ENCODE measurements at regions not wholly inside any gene's neighbourhood (a gene's known extent, or its start where the extent isn't known, plus 50 kb on each side); places are given as distances from the start of the nearest gene placed in this dataset.

GRCh38 chr13:54912367-54912766 lies 1883.8 kb downstream of the OLFM4 start:
- H3K79me2 ChIP-seq (ENCODE audit: control insufficient read depth, insufficient read depth, low read length, poor library complexity) = no peaks in the 10 kb centered on the region
- no peak overlapping the region for H2BK12ac ChIP-seq (ENCODE audit: low read length)
- H3K4me2 ChIP-seq (ENCODE audit: low read length) = no peak overlapping the region
- no peak overlapping the region for H3K4ac ChIP-seq (ENCODE audit: low read depth, low read length)
- no peak overlapping the region for H4K12ac ChIP-seq (ENCODE audit: low read depth, low read length)
- H2AK5ac ChIP-seq (ENCODE audit: low read length) = no peak overlapping the region
- no peak overlapping the region for H2AFZ ChIP-seq (ENCODE audit: insufficient read depth, low read length, poor library complexity)
- no peak overlapping the region for H2BK5ac ChIP-seq (ENCODE audit: low read depth, low read length, poor library complexity)
- peaks cover 3% of the 10 kb centered on the region for H3K79me1 ChIP-seq (ENCODE audit: low read length)
- H3K9me3 ChIP-seq (ENCODE audit: insufficient read depth, low read depth, low read length) = no peaks in the 10 kb centered on the region
- H3K4me3 ChIP-seq (ENCODE audit: low read depth, low read length) = no peak overlapping the region
- no CpG with 5 or more reads among the region's 3 CpGs for WGBS (ENCODE audit: extremely low coverage, insufficient coverage, insufficient read length)
- H3K9ac ChIP-seq (ENCODE audit: low read length) = no peak overlapping the region
- no peak overlapping the region for H4K91ac ChIP-seq (ENCODE audit: low read depth, low read length)
- no peak overlapping the region for H2BK120ac ChIP-seq (ENCODE audit: insufficient read depth, low read length, poor library complexity)
- H3K14ac ChIP-seq (ENCODE audit: low read length) = no peak overlapping the region
- no peaks in the 10 kb centered on the region for H3K36me3 ChIP-seq (ENCODE audit: control insufficient read depth in 1 of 2, insufficient read depth in 2 of 2, low read length in 2 of 2)
- H3K27ac ChIP-seq (ENCODE audit: low read depth, low read length) = no peak overlapping the region
- H3K27me3 ChIP-seq (ENCODE audit: insufficient read depth, low read length) = no peaks in the 10 kb centered on the region
- no peak overlapping the region for H3K18ac ChIP-seq (ENCODE audit: low read length)
- H3K4me1 ChIP-seq (ENCODE audit: control insufficient read depth in 1 of 2, insufficient read depth in 2 of 2, low read length in 2 of 2) = no peaks in the 10 kb centered on the region
- H4K8ac ChIP-seq (ENCODE audit: low read depth, low read length) = no peak overlapping the region
- no peak overlapping the region for H3K23ac ChIP-seq (ENCODE audit: low read length)
- no peak for DNase-seq

DNA sequence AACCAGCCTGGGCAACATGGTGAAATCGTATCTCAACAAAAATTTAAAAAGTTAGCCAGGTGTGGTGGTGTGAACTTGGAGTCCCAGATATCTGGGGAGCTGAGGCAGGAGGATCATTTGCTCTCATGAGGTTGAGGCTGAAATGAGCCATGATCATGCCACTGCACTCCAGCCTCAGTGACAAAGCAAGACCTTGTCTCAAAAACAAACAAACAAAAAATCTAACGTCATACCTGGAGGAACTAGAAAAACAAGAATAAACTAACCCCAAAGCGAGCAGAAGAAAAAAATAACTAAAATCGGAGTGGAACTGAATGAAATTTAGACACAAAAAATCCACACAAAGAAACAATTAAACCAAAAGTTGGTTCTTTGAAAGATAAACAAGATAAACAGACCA lies 1885.1 kb downstream of the OLFM4 start:
- no peak overlapping the region for H2AK5ac ChIP-seq (ENCODE audit: low read length)
- no peak overlapping the region for H2AFZ ChIP-seq (ENCODE audit: insufficient read depth, low read length, poor library complexity)
- peak overlapping the region; percentile 40 for H2BK12ac ChIP-seq (ENCODE audit: low read length)
- H2BK120ac ChIP-seq (ENCODE audit: insufficient read depth, low read length, poor library complexity) = peak overlapping the region; percentile 51
- H3K9ac ChIP-seq (ENCODE audit: low read length) = no peak overlapping the region
- peaks cover 3% of the 10 kb centered on the region for H3K79me1 ChIP-seq (ENCODE audit: low read length)
- no peaks in the 10 kb centered on the region for H3K79me2 ChIP-seq (ENCODE audit: control insufficient read depth, insufficient read depth, low read length, poor library complexity)
- no peak overlapping the region for H4K91ac ChIP-seq (ENCODE audit: low read depth, low read length)
- H3K9me3 ChIP-seq (ENCODE audit: insufficient read depth, low read depth, low read length) = no peaks in the 10 kb centered on the region
- no CpG with 5 or more reads among the region's 4 CpGs for WGBS (ENCODE audit: extremely low coverage, insufficient coverage, insufficient read length)
- no peak overlapping the region for H3K23ac ChIP-seq (ENCODE audit: low read length)
- peak in 1 of 2 donors; percentile 72 for DNase-seq
- no peak overlapping the region for H4K12ac ChIP-seq (ENCODE audit: low read depth, low read length)
- H3K18ac ChIP-seq (ENCODE audit: low read length) = no peak overlapping the region
- H3K4me2 ChIP-seq (ENCODE audit: low read length) = no peak overlapping the region
- H3K4me3 ChIP-seq (ENCODE audit: low read depth, low read length) = no peak overlapping the region
- H2BK5ac ChIP-seq (ENCODE audit: low read depth, low read length, poor library complexity) = no peak overlapping the region
- no peaks in the 10 kb centered on the region for H3K4me1 ChIP-seq (ENCODE audit: control insufficient read depth in 1 of 2, insufficient read depth in 2 of 2, low read length in 2 of 2)
- no peaks in the 10 kb centered on the region for H3K36me3 ChIP-seq (ENCODE audit: control insufficient read depth in 1 of 2, insufficient read depth in 2 of 2, low read length in 2 of 2)
- H3K14ac ChIP-seq (ENCODE audit: low read length) = no peak overlapping the region
- no peak overlapping the region for H3K4ac ChIP-seq (ENCODE audit: low read depth, low read length)
- H4K8ac ChIP-seq (ENCODE audit: low read depth, low read length) = no peak overlapping the region
- H3K27ac ChIP-seq (ENCODE audit: low read depth, low read length) = no peak overlapping the region
- H3K27me3 ChIP-seq (ENCODE audit: insufficient read depth, low read length) = no peaks in the 10 kb centered on the region

- Histone ChIP-seq H3K4me1 (ENCODE audit: control insufficient read depth in 1 of 2, insufficient read depth in 2 of 2, low read length in 2 of 2) (no peaks in the 10 kb centered on the region), H3K79me1 (ENCODE audit: low read length) (no peaks in the 10 kb centered on the region), H2AFZ (ENCODE audit: insufficient read depth, low read length, poor library complexity) (no peak overlapping the region), H4K91ac (ENCODE audit: low read depth, low read length) (no peak overlapping the region), H3K23ac (ENCODE audit: low read length) (no peak overlapping the region), H2AK5ac (ENCODE audit: low read length) (no peak overlapping the region), H2BK12ac (ENCODE audit: low read length) (no peak overlapping the region), H4K12ac (ENCODE audit: low read depth, low read length) (no peak overlapping the region), H2BK120ac (ENCODE audit: insufficient read depth, low read length, poor library complexity) (no peak overlapping the region), H3K27me3 (ENCODE audit: insufficient read depth, low read length) (no peaks in the 10 kb centered on the region), H2BK5ac (ENCODE audit: low read depth, low read length, poor library complexity) (no peak overlapping the region), H3K4ac (ENCODE audit: low read depth, low read length) (no peak overlapping the region), H4K8ac (ENCODE audit: low read depth, low read length) (no peak overlapping the region), H3K9me3 (ENCODE audit: insufficient read depth, low read depth, low read length) (no peaks in the 10 kb centered on the region), H3K4me3 (ENCODE audit: low read depth, low read length) (no peak overlapping the region), H3K9ac (ENCODE audit: low read length) (no peak overlapping the region), H3K14ac (ENCODE audit: low read length) (no peak overlapping the region), H3K4me2 (ENCODE audit: low read length) (no peak overlapping the region), H3K79me2 (ENCODE audit: control insufficient read depth, insufficient read depth, low read length, poor library complexity) (no peaks in the 10 kb centered on the region), H3K36me3 (ENCODE audit: control insufficient read depth in 1 of 2, insufficient read depth in 2 of 2, low read length in 2 of 2) (no peaks in the 10 kb centered on the region), H3K27ac (ENCODE audit: low read depth, low read length) (no peak overlapping the region), H3K18ac (ENCODE audit: low read length) (no peak overlapping the region)
- no peak for DNase-seq
These were observed 1898.9 kb downstream of the OLFM4 start for GRCh38 chr13:54927538-54927937.

DNA sequence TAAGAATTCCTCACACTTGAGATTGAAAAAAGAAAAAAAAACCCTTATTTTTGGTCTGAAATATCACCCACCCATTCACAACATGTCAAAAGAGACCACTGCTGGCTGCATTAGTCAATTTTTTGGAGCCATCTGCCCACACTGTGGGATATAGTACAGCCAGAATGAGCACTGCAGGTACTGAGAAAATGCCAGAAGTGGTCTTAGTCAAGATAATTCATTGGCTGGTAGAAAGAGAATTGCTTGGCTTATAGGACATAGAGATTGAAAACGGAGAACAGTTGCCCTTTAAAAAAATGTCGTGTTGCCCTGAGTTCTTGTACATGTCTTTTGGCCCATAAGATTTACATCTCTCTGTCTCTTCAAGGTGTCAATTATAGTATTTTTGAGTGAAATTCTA lies 1899.5 kb downstream of the OLFM4 start:
- no peak overlapping the region for H3K4me2 ChIP-seq (ENCODE audit: low read length)
- no peak overlapping the region for H4K91ac ChIP-seq (ENCODE audit: low read depth, low read length)
- H3K36me3 ChIP-seq (ENCODE audit: control insufficient read depth in 1 of 2, insufficient read depth in 2 of 2, low read length in 2 of 2) = no peaks in the 10 kb centered on the region
- no peaks in the 10 kb centered on the region for H3K27me3 ChIP-seq (ENCODE audit: insufficient read depth, low read length)
- no peak for DNase-seq
- no CpG with 5 or more reads among the region's 2 CpGs for WGBS (ENCODE audit: extremely low coverage, insufficient coverage, insufficient read length)
- no peaks in the 10 kb centered on the region for H3K4me1 ChIP-seq (ENCODE audit: control insufficient read depth in 1 of 2, insufficient read depth in 2 of 2, low read length in 2 of 2)
- no peak overlapping the region for H3K4me3 ChIP-seq (ENCODE audit: low read depth, low read length)
- H3K23ac ChIP-seq (ENCODE audit: low read length) = no peak overlapping the region
- no peak overlapping the region for H4K12ac ChIP-seq (ENCODE audit: low read depth, low read length)
- no peak overlapping the region for H2BK12ac ChIP-seq (ENCODE audit: low read length)
- H3K79me1 ChIP-seq (ENCODE audit: low read length) = no peaks in the 10 kb centered on the region
- H3K79me2 ChIP-seq (ENCODE audit: control insufficient read depth, insufficient read depth, low read length, poor library complexity) = no peaks in the 10 kb centered on the region
- H2AK5ac ChIP-seq (ENCODE audit: low read length) = no peak overlapping the region
- H3K4ac ChIP-seq (ENCODE audit: low read depth, low read length) = no peak overlapping the region
- H3K27ac ChIP-seq (ENCODE audit: low read depth, low read length) = no peak overlapping the region
- no peak overlapping the region for H2BK120ac ChIP-seq (ENCODE audit: insufficient read depth, low read length, poor library complexity)
- no peak overlapping the region for H3K9ac ChIP-seq (ENCODE audit: low read length)
- H3K18ac ChIP-seq (ENCODE audit: low read length) = no peak overlapping the region
- H4K8ac ChIP-seq (ENCODE audit: low read depth, low read length) = no peak overlapping the region
- no peak overlapping the region for H2AFZ ChIP-seq (ENCODE audit: insufficient read depth, low read length, poor library complexity)
- no peak overlapping the region for H3K14ac ChIP-seq (ENCODE audit: low read length)
- H2BK5ac ChIP-seq (ENCODE audit: low read depth, low read length, poor library complexity) = no peak overlapping the region
- H3K9me3 ChIP-seq (ENCODE audit: insufficient read depth, low read depth, low read length) = no peaks in the 10 kb centered on the region
